ENCODE measurements at regions not wholly inside any gene's neighbourhood (a gene's known extent, or its start where the extent isn't known, plus 50 kb on each side); places are given as distances from the start of the nearest gene placed in this dataset.

GRCh38 chr4:29326004-29326403 lies 1394.2 kb upstream of the PCDH7 start:
- no peak for TF ChIP-seq POLR2A (IDR thresholded peaks at IDR 0.05)
- TF ChIP-seq POLR2AphosphoS5 (IDR thresholded peaks at IDR 0.05): no peak
